ENCODE measurements at regions not wholly inside any gene's neighbourhood (a gene's known extent, or its start where the extent isn't known, plus 50 kb on each side); places are given as distances from the start of the nearest gene placed in this dataset.

DNA sequence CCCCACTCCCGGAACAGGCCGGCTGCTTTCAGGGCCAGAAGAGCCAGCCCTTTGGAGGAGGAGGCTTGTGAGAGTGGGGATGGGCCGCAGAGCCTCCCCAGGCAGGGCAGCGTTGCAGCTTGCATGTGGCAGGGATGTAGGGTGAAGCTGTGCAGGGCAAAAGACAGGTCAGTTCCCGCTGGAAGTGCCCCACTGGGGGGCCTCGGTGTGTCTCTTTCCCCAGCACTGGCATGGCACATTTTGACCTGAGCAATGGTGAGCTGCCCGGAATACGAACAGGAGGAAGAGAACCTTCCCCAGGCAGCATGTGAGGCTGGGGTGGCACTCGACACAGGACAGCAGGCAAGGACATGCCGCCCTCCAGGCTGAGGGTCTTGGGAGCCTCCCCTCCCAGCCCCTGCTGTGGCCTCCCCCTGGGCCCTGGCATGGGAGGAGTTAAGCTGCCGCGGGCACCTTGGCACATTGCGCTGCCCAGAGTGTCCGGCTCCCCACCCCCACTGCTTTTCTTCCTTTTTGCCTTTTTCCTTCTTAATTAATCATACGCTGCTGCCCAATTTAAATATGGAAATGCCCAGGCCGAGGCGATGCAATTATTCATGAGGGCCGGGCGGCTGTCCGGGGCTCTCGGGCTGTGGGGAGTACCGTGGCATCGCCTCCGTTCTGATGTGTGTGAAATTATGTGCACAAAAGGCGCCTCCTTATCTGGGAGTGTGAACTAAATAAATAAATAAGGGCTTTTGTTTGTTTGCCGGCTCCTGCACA, 76.0 kb upstream of the WNT7B start:
- TF ChIP-seq, protein P1, sequence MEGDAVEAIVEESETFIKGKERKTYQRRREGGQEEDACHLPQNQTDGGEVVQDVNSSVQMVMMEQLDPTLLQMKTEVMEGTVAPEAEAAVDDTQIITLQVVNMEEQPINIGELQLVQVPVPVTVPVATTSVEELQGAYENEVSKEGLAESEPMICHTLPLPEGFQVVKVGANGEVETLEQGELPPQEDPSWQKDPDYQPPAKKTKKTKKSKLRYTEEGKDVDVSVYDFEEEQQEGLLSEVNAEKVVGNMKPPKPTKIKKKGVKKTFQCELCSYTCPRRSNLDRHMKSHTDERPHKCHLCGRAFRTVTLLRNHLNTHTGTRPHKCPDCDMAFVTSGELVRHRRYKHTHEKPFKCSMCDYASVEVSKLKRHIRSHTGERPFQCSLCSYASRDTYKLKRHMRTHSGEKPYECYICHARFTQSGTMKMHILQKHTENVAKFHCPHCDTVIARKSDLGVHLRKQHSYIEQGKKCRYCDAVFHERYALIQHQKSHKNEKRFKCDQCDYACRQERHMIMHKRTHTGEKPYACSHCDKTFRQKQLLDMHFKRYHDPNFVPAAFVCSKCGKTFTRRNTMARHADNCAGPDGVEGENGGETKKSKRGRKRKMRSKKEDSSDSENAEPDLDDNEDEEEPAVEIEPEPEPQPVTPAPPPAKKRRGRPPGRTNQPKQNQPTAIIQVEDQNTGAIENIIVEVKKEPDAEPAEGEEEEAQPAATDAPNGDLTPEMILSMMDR (IDR thresholded peaks at IDR 0.05): no peak
- TF ChIP-seq POLR2A (IDR thresholded peaks at IDR 0.05): no peak
